Upper lobe of right lung (tissue), 1 donor: ENCODE measurements at regions not wholly inside any gene's neighbourhood (a gene's known extent, or its start where the extent isn't known, plus 50 kb on each side); places are given as distances from the start of the nearest gene placed in this dataset.

ENCODE experiments used
- ATAC-seq: fragments of 200-7000 bp; cut with Tn5 transposase; one replicate; pipeline ENCODE4 v1.9.1; 2020; ENCODE audit warnings: mild to moderate bottlenecking, moderate library complexity
- DNase-seq: peaks from one replicate; pipeline ENCODE4 v3.0.0-alpha.2; 2020
- H3K27ac ChIP-seq: fragments of 200-600 bp; one replicate; pipeline ENCODE4 v1.8.0; 2022
- H3K27me3 ChIP-seq: fragments of 200-600 bp; one replicate; pipeline ENCODE4 v1.8.0; 2022; ENCODE audit warnings: mild to moderate bottlenecking
- H3K36me3 ChIP-seq: fragments of 200-600 bp; one replicate; pipeline ENCODE4 v1.8.0; 2022
- H3K4me1 ChIP-seq: fragments of 200-600 bp; one replicate; pipeline ENCODE4 v1.8.0; 2022
- H3K4me3 ChIP-seq: fragments of 200-600 bp; one replicate; pipeline ENCODE4 v1.8.0; 2022; ENCODE audit warnings: mild to moderate bottlenecking
- H3K9me3 ChIP-seq: fragments of 200-600 bp; one replicate; pipeline ENCODE4 v1.8.0; 2022
- CTCF ChIP-seq: fragments of 200-600 bp; IDR thresholded peaks from one replicate; pipeline ENCODE4 v1.8.0; 2022; ENCODE audit warnings: antibody characterized with exemption
- intact Hi-C: fragments of 100-400 bp; cut with DNase I; formaldehyde crosslinking; loops from one replicate; pipeline ENCODE4 v1.11.0; 2022
- donor health status: DM: no; HTN: yes; CAD: no; lungs with severe emphysema.

GRCh38 chr2:217736776-217737550 lies 265.8 kb downstream of the TNS1 start:
- Histone ChIP-seq H3K27me3 (no peaks in the 10 kb centered on the region), H3K4me3 (no peak overlapping the region), H3K9me3 (no peaks in the 10 kb centered on the region), H3K27ac (no peak overlapping the region), H3K4me1 (peaks cover 33% of the 10 kb centered on the region), H3K36me3 (no peaks in the 10 kb centered on the region)
- ATAC-seq (no peak), DNase-seq (no peak)
- intact Hi-C loops: no loop called here
- no peak for TF ChIP-seq CTCF

GRCh38 chr2:217735899-217736298 lies 266.9 kb downstream of the TNS1 start:
- Histone ChIP-seq H3K9me3 (no peaks in the 10 kb centered on the region), H3K36me3 (no peaks in the 10 kb centered on the region), H3K27ac (peak overlapping the region; percentile 24), H3K4me3 (no peak overlapping the region), H3K4me1 (peaks cover 30% of the 10 kb centered on the region), H3K27me3 (no peaks in the 10 kb centered on the region)
- intact Hi-C loops: no loop called here
- no peak for TF ChIP-seq CTCF
- ATAC-seq: no peak
- no peak for DNase-seq

- ATAC-seq (no peak), DNase-seq (no peak)
- no peak overlapping the region for H3K27ac ChIP-seq
- intact Hi-C loops: no loop called here
- H3K4me3 ChIP-seq: no peak overlapping the region
- no peaks in the 10 kb centered on the region for H3K9me3 ChIP-seq
- no peak for TF ChIP-seq CTCF
- peaks cover 23% of the 10 kb centered on the region for H3K4me1 ChIP-seq
- no peaks in the 10 kb centered on the region for H3K36me3 ChIP-seq
- H3K27me3 ChIP-seq: no peaks in the 10 kb centered on the region
These were observed 267.8 kb downstream of the TNS1 start for GRCh38 chr2:217735034-217735433.

- H3K27ac ChIP-seq: no peak overlapping the region
- H3K9me3 ChIP-seq: no peaks in the 10 kb centered on the region
- H3K27me3 ChIP-seq: no peaks in the 10 kb centered on the region
- no peaks in the 10 kb centered on the region for H3K36me3 ChIP-seq
- intact Hi-C loops: no loop called here
- H3K4me1 ChIP-seq: peaks cover 31% of the 10 kb centered on the region
- DNase-seq (no peak), ATAC-seq (peak; percentile 43)
- H3K4me3 ChIP-seq: no peak overlapping the region
- no peak for TF ChIP-seq CTCF
These were observed 269.3 kb downstream of the TNS1 start for GRCh38 chr2:217733461-217733860.

- TF ChIP-seq CTCF: no peak
- ATAC-seq (no peak), DNase-seq (no peak)
- Histone ChIP-seq H3K27me3 (no peaks in the 10 kb centered on the region), H3K4me1 (peaks cover 31% of the 10 kb centered on the region), H3K27ac (no peak overlapping the region), H3K9me3 (no peaks in the 10 kb centered on the region), H3K36me3 (no peaks in the 10 kb centered on the region), H3K4me3 (no peak overlapping the region)
- intact Hi-C loops: no loop called here
These were observed 269.8 kb downstream of the TNS1 start for GRCh38 chr2:217732992-217733391.
